Liver (tissue), 8 donors: ENCODE measurements at regions not wholly inside any gene's neighbourhood (a gene's known extent, or its start where the extent isn't known, plus 50 kb on each side); places are given as distances from the start of the nearest gene placed in this dataset.

Source experiments
- DNase-seq: peaks from one replicate; pipeline ENCODE4 v3.0.0-alpha.2; 2017; ENCODE audit warnings: low spot score
- H3K27ac ChIP-seq, 2 donors: one replicate each; pipeline ENCODE4 v1.7.0; 2013; ENCODE audit warnings: inconsistent platforms in 2 of 2, low read length in 2 of 2, control low read depth in 1 of 2, low read depth in 1 of 2, mild to moderate bottlenecking in 1 of 2
- H3K27me3 ChIP-seq, 4 donors: one replicate each; pipeline versions ENCODE4 v1.6.1 to v1.7.0; 2013; ENCODE audit warnings: low read length in 3 of 4, inconsistent platforms in 1 of 4, mild to moderate bottlenecking in 1 of 4, moderate library complexity in 1 of 4; ENCODE audit not compliant: control insufficient read depth in 4 of 4, insufficient read depth in 4 of 4
- H3K36me3 ChIP-seq, 4 donors: one replicate each; pipeline versions ENCODE4 v1.6.1 to v1.7.0; 2013; ENCODE audit warnings: low read length in 3 of 4, mild to moderate bottlenecking in 3 of 4, low read depth in 1 of 4, moderate library complexity in 1 of 4; ENCODE audit not compliant: control insufficient read depth in 4 of 4, insufficient read depth in 3 of 4
- H3K4me1 ChIP-seq, 4 donors: one replicate each; pipeline versions ENCODE4 v1.6.1 to v1.7.0; 2013; ENCODE audit warnings: low read length in 3 of 4, mild to moderate bottlenecking in 3 of 4, moderate library complexity in 1 of 4; ENCODE audit not compliant: control insufficient read depth in 4 of 4, insufficient read depth in 4 of 4
- H3K4me3 ChIP-seq, 3 donors: one replicate each; pipeline versions ENCODE4 v1.6.1 to v1.7.0; 2013; ENCODE audit warnings: low read length in 3 of 3, control low read depth in 1 of 3, low read depth in 1 of 3, mild to moderate bottlenecking in 1 of 3
- H3K9ac ChIP-seq, 2 donors: one replicate each; pipeline ENCODE4 v1.7.0; 2013; ENCODE audit warnings: low read length in 2 of 2, mild to moderate bottlenecking in 2 of 2, moderate library complexity in 2 of 2, control low read depth in 1 of 2, low read depth in 1 of 2
- H3K9me3 ChIP-seq, 4 donors: one replicate each; pipeline versions ENCODE4 v1.6.1 to v1.7.0; 2013; ENCODE audit warnings: low read length in 3 of 4; ENCODE audit not compliant: control insufficient read depth in 4 of 4
- EGR1 ChIP-seq, 2 donors: IDR thresholded peaks; 2 replicates each; pipeline ENCODE4 v1.6.1; 2016 to 2018; ENCODE audit warnings: antibody characterized with exemption in 2 of 2, low read depth in 2 of 2
- FOXA1 ChIP-seq: IDR thresholded peaks from 2 replicates; pipeline ENCODE4 v1.6.1; 2016; ENCODE audit warnings: antibody characterized with exemption
- FOXA2 ChIP-seq: IDR thresholded peaks from 2 replicates; pipeline ENCODE4 v1.6.1; 2016; ENCODE audit warnings: antibody characterized with exemption
- GABPA ChIP-seq, 2 donors: IDR thresholded peaks in 1 of 2; conservative IDR thresholded peaks in 1 of 2; 2 replicates each; pipeline ENCODE4 v1.6.1; 2016; ENCODE audit warnings: antibody characterized with exemption in 2 of 2, mild to moderate bottlenecking in 1 of 2, moderate library complexity in 1 of 2
- HNF4A ChIP-seq, 2 donors: conservative IDR thresholded peaks; 2 replicates each; pipeline ENCODE4 v1.6.1; 2016; ENCODE audit warnings: antibody characterized with exemption in 2 of 2, mild to moderate bottlenecking in 2 of 2
- HNF4G ChIP-seq: IDR thresholded peaks from 2 replicates; pipeline ENCODE4 v1.6.1; 2016; ENCODE audit warnings: antibody characterized with exemption
- JUND ChIP-seq, 2 donors: IDR thresholded peaks; 2 replicates each; pipeline ENCODE4 v1.6.1; 2016; ENCODE audit warnings: antibody characterized with exemption in 2 of 2
- NR2F2 ChIP-seq: IDR thresholded peaks from 2 replicates; pipeline ENCODE4 v1.6.1; 2016; ENCODE audit warnings: antibody characterized with exemption
- RAD21 ChIP-seq, 2 donors: IDR thresholded peaks; 2 replicates each; pipeline ENCODE4 v1.6.1; 2016; ENCODE audit warnings: antibody characterized with exemption in 2 of 2, mild to moderate bottlenecking in 2 of 2
- RXRA ChIP-seq, 2 donors: IDR thresholded peaks; 2 replicates each; pipeline ENCODE4 v1.6.1; 2017 to 2018; ENCODE audit warnings: antibody characterized with exemption in 2 of 2, mild to moderate bottlenecking in 1 of 2
- SP1 ChIP-seq: IDR thresholded peaks from 2 replicates; pipeline ENCODE4 v1.6.1; 2018; ENCODE audit warnings: antibody characterized with exemption, mild to moderate bottlenecking
- TAF1 ChIP-seq: conservative IDR thresholded peaks from 2 replicates; pipeline ENCODE4 v1.6.1; 2016; ENCODE audit warnings: antibody characterized with exemption, mild to moderate bottlenecking
- YY1 ChIP-seq: IDR thresholded peaks from 2 replicates; pipeline ENCODE4 v1.6.1; 2016; ENCODE audit warnings: antibody characterized with exemption, mild to moderate bottlenecking
- WGBS: extraction: QIAGEN DNeasy Blood & Tissue Kit; methylation state at CpG from one replicate; pipeline ENCODE4 v1.1.7; 2013; 5-methylcytosine and 5-hydroxymethylcytosine counted together
- TF ChIP-seq, protein P1 (sequence below): IDR thresholded peaks from 2 replicates; pipeline ENCODE4 v1.6.1; 2016; ENCODE audit warnings: antibody characterized with exemption
- TF ChIP-seq, protein P2 (sequence below): fragments of 150-350 bp; IDR thresholded peaks from 2 replicates; pipeline ENCODE4 v1.5.1; 2017; ENCODE audit warnings: improper control_type of control experiment, low read depth, low read length; ENCODE audit not compliant: missing input control
- TF ChIP-seq, protein P3 (sequence below): IDR thresholded peaks from 2 replicates; pipeline ENCODE4 v1.6.1; 2016; ENCODE audit warnings: antibody characterized with exemption
- TF ChIP-seq, protein P4 (sequence below): IDR thresholded peaks from 2 replicates; pipeline ENCODE4 v1.6.1; 2016; ENCODE audit warnings: antibody characterized with exemption
- TF ChIP-seq, protein P5 (sequence below): IDR thresholded peaks from 2 replicates; pipeline ENCODE4 v1.6.1; 2016; ENCODE audit warnings: antibody characterized with exemption, mild to moderate bottlenecking
- donor health status: healthy.
- donor health status: healthy.
- donor health status: healthy.
- donor health status: healthy.
- donor health status: healthy.

DNA sequence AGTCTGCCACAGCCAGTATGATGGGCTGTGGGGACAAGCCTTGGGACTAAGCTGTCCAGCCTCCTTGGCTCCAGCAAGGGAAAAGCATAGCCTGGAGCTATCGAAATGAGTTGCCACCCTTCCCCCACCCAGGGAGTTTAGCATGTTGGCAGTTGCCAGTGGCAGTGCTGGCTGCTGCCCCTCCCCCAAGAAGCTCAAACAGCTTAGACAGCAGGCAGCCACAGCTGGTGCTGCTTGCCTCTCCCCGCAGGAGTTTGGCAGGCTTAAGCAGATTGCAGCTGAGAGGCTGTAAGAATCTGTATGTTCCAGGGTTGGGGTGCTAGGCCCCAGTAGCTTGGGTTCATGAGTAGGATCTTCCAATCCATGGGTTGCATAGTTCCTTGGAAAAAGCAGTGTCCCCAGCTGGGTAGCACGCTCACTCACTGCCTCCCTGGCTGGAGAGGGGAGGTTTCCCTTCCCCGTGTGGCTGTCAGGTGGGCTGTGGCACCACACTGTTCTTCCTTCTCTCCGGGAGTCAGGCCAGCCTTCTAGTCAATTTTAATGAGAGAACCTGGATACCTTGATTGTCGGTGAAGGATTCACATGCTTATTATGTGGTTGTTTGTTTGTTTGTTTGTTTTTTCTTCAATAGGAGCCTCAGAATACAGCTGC, 506.1 kb downstream of the CDH11 start:
- H3K4me1 ChIP-seq: no peaks in the 10 kb centered on the region
- H3K4me3 ChIP-seq: no peak overlapping the region
- WGBS: 33% methylated on average over 6 of the region's 6 CpGs
- H3K9me3 ChIP-seq: peaks cover 0 to 3% (median 0%) of the 10 kb centered on the region in 4 donors
- H3K36me3 ChIP-seq: no peaks in the 10 kb centered on the region
- no peaks in the 10 kb centered on the region for H3K27me3 ChIP-seq
- TF ChIP-seq, protein P1, sequence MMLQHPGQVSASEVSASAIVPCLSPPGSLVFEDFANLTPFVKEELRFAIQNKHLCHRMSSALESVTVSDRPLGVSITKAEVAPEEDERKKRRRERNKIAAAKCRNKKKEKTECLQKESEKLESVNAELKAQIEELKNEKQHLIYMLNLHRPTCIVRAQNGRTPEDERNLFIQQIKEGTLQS: no peak
- no peak overlapping the region for H3K27ac ChIP-seq
- no peak overlapping the region for H3K9ac ChIP-seq
- no peak for DNase-seq

DNA sequence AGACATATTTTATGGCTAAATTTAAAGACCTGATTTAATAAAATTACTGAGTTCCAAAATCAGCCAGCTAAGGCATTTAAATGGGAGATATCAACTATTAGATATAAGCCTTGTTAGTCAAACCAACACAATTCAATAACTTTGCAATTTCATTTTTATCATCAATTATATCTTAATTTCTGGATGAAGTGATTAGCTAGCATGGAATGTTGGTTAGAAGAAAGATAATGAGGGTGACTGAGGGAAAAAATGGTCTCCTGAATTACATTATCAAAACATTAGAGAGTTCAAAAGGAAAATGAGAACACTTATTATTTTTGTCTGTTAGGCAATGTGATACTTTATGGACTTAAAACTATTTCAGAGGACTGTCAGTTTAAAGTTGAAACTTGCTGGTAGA, 525.7 kb downstream of the CDH11 start:
- Histone ChIP-seq H3K9ac (no peak overlapping the region), H3K36me3 (no peaks in the 10 kb centered on the region), H3K9me3 (no peaks in the 10 kb centered on the region), H3K27ac (no peak overlapping the region), H3K27me3 (no peaks in the 10 kb centered on the region), H3K4me1 (no peaks in the 10 kb centered on the region), H3K4me3 (no peak overlapping the region)
- TF ChIP-seq, protein P2, sequence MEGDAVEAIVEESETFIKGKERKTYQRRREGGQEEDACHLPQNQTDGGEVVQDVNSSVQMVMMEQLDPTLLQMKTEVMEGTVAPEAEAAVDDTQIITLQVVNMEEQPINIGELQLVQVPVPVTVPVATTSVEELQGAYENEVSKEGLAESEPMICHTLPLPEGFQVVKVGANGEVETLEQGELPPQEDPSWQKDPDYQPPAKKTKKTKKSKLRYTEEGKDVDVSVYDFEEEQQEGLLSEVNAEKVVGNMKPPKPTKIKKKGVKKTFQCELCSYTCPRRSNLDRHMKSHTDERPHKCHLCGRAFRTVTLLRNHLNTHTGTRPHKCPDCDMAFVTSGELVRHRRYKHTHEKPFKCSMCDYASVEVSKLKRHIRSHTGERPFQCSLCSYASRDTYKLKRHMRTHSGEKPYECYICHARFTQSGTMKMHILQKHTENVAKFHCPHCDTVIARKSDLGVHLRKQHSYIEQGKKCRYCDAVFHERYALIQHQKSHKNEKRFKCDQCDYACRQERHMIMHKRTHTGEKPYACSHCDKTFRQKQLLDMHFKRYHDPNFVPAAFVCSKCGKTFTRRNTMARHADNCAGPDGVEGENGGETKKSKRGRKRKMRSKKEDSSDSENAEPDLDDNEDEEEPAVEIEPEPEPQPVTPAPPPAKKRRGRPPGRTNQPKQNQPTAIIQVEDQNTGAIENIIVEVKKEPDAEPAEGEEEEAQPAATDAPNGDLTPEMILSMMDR: no peak
- no peak for TF ChIP-seq JUND (IDR thresholded peaks at IDR 0.05)
- no peak for TF ChIP-seq NR2F2
- no peak for TF ChIP-seq HNF4G
- TF ChIP-seq, protein P3, sequence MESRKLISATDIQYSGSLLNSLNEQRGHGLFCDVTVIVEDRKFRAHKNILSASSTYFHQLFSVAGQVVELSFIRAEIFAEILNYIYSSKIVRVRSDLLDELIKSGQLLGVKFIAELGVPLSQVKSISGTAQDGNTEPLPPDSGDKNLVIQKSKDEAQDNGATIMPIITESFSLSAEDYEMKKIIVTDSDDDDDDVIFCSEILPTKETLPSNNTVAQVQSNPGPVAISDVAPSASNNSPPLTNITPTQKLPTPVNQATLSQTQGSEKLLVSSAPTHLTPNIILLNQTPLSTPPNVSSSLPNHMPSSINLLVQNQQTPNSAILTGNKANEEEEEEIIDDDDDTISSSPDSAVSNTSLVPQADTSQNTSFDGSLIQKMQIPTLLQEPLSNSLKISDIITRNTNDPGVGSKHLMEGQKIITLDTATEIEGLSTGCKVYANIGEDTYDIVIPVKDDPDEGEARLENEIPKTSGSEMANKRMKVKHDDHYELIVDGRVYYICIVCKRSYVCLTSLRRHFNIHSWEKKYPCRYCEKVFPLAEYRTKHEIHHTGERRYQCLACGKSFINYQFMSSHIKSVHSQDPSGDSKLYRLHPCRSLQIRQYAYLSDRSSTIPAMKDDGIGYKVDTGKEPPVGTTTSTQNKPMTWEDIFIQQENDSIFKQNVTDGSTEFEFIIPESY: no peak
- no peak for TF ChIP-seq SP1
- TF ChIP-seq YY1: no peak
- TF ChIP-seq, protein P1: no peak
- TF ChIP-seq GABPA (IDR thresholded peaks at IDR 0.05 in 1 of 2, conservative IDR thresholded peaks at IDR 0.05 in 1 of 2): no peak
- TF ChIP-seq, protein P4, sequence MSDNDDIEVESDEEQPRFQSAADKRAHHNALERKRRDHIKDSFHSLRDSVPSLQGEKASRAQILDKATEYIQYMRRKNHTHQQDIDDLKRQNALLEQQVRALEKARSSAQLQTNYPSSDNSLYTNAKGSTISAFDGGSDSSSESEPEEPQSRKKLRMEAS: no peak
- no peak for TF ChIP-seq RAD21 (IDR thresholded peaks at IDR 0.05)
- no peak for TF ChIP-seq FOXA2
- no peak for TF ChIP-seq EGR1 (IDR thresholded peaks at IDR 0.05; ENCODE audit: low read depth in 2 of 2)
- no peak for TF ChIP-seq RXRA (IDR thresholded peaks at IDR 0.05)
- TF ChIP-seq FOXA1: no peak
- no peak for TF ChIP-seq HNF4A (conservative IDR thresholded peaks at IDR 0.05)
- TF ChIP-seq, protein P5, sequence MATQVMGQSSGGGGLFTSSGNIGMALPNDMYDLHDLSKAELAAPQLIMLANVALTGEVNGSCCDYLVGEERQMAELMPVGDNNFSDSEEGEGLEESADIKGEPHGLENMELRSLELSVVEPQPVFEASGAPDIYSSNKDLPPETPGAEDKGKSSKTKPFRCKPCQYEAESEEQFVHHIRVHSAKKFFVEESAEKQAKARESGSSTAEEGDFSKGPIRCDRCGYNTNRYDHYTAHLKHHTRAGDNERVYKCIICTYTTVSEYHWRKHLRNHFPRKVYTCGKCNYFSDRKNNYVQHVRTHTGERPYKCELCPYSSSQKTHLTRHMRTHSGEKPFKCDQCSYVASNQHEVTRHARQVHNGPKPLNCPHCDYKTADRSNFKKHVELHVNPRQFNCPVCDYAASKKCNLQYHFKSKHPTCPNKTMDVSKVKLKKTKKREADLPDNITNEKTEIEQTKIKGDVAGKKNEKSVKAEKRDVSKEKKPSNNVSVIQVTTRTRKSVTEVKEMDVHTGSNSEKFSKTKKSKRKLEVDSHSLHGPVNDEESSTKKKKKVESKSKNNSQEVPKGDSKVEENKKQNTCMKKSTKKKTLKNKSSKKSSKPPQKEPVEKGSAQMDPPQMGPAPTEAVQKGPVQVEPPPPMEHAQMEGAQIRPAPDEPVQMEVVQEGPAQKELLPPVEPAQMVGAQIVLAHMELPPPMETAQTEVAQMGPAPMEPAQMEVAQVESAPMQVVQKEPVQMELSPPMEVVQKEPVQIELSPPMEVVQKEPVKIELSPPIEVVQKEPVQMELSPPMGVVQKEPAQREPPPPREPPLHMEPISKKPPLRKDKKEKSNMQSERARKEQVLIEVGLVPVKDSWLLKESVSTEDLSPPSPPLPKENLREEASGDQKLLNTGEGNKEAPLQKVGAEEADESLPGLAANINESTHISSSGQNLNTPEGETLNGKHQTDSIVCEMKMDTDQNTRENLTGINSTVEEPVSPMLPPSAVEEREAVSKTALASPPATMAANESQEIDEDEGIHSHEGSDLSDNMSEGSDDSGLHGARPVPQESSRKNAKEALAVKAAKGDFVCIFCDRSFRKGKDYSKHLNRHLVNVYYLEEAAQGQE: no peak
- TF ChIP-seq TAF1: no peak
- DNase-seq: no peak
